ENCODE measurements at regions not wholly inside any gene's neighbourhood (a gene's known extent, or its start where the extent isn't known, plus 50 kb on each side); places are given as distances from the start of the nearest gene placed in this dataset.

DNA sequence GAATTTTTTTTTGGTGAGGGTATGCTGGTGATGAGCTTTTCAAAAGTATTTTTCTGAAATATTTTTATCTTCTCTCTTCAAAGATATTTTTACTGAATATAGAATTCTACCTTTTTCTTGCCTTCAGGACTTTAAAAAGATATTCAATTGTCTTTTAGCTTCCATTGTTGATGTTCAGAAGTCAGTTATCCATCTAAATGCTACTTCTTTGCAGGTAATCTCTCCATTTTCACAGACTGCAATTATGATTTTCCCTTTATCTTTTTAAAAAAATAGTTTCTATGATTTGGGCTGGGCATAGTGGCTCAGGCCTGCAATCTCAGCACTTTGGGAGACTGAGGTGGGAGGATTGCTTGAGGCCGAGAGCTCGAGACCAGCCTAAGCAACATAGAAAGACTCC, 222.4 kb downstream of the IL20RB start:
- TF ChIP-seq, protein P1, sequence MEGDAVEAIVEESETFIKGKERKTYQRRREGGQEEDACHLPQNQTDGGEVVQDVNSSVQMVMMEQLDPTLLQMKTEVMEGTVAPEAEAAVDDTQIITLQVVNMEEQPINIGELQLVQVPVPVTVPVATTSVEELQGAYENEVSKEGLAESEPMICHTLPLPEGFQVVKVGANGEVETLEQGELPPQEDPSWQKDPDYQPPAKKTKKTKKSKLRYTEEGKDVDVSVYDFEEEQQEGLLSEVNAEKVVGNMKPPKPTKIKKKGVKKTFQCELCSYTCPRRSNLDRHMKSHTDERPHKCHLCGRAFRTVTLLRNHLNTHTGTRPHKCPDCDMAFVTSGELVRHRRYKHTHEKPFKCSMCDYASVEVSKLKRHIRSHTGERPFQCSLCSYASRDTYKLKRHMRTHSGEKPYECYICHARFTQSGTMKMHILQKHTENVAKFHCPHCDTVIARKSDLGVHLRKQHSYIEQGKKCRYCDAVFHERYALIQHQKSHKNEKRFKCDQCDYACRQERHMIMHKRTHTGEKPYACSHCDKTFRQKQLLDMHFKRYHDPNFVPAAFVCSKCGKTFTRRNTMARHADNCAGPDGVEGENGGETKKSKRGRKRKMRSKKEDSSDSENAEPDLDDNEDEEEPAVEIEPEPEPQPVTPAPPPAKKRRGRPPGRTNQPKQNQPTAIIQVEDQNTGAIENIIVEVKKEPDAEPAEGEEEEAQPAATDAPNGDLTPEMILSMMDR (IDR thresholded peaks at IDR 0.05): no peak
- TF ChIP-seq POLR2A (IDR thresholded peaks at IDR 0.05): no peak
